ENCODE measurements at regions not wholly inside any gene's neighbourhood (a gene's known extent, or its start where the extent isn't known, plus 50 kb on each side); places are given as distances from the start of the nearest gene placed in this dataset.
"Not testable (repeated sequence)": the region's sequence is repeated elsewhere in the genome, so short reads cannot be mapped to it uniquely, and the experiment has no call there.

DNA sequence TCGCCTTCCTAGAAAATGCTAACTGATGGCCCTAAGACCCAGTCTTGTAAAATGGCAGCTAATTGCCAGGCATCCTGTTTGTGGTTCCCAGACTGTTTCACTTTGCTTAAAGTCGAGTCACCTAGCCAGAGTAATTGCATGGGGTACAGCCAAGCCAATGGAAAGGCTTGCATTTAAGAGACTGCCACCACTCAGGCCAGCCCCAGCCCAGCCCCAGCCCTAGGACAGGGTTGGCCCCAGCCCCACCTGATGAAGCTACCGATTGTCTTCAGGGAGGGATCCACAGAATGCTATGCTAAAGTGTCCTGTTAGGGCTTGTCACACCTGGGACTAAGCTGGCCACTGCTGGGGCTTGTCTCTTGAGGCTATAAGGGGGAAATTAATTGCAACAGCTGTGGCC, 194.6 kb upstream of the KLF3 start:
- no peak for DNase-seq (ENCODE audit: low spot score)

DNA sequence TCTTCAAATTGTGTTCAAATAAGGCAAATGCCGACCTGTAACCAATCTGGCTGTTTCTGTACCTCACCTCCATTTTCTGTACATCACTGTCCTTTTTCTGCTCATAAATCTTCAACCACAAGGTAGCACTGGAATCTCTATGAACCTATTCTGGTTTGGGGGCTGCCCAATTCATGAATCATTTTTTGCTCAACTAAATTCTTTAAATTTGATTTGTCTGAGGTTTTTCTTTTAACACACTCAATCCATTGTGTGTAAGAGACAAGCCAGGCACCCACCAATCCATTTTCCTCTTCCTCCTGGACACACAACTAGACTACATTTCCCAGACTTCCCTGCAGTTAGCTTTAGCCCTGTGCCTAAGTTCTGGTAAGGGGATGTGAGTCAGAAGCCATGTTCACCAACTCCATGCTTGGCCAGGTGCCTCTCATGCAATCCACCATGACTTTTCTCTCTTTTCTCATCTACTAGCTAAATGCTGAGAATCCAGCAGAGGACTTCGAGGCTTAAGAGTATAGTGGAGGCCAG, 193.2 kb upstream of the KLF3 start:
- no peak for DNase-seq (ENCODE audit: low spot score)

DNA sequence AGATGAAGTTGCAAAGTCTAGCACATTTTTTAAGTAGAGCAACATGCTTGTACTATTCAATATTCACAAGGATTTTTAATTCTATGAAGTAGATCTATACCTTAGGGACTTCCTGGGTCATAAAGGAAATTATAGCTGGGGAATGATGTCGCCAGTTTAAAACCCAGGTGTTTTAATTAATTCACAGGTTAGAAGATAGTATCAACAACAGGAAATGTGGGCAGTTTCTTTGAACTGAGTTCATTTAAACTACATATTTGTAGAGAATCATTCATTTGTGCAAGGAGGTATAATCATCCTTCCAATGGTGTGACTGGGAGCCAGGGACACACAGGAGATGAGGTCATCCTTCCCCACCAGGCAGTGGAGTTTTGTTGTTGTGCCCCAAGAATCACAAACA, 181.3 kb upstream of the KLF3 start:
- peak; percentile 10 for DNase-seq (ENCODE audit: low spot score)

DNA sequence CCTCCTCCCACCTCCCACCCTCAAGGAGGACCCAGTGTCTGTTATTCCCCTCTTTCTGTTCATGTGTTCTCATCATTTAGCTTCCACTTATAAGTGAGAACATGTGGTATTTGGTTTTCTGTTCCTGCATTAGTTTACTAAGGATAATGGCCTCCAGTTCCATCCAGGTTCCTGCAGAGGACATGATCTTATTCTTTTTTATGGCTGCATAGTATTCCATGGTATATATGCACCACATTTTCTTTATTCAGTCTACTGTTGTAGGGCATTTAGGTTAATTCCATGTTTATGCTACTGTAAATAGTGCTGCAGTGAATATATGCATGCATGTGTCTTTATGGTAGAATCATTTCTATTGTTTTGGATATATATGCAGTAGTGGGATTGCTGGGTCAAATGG, 180.4 kb upstream of the KLF3 start:
- DNase-seq (ENCODE audit: low spot score), result not testable (repeated sequence)

DNA sequence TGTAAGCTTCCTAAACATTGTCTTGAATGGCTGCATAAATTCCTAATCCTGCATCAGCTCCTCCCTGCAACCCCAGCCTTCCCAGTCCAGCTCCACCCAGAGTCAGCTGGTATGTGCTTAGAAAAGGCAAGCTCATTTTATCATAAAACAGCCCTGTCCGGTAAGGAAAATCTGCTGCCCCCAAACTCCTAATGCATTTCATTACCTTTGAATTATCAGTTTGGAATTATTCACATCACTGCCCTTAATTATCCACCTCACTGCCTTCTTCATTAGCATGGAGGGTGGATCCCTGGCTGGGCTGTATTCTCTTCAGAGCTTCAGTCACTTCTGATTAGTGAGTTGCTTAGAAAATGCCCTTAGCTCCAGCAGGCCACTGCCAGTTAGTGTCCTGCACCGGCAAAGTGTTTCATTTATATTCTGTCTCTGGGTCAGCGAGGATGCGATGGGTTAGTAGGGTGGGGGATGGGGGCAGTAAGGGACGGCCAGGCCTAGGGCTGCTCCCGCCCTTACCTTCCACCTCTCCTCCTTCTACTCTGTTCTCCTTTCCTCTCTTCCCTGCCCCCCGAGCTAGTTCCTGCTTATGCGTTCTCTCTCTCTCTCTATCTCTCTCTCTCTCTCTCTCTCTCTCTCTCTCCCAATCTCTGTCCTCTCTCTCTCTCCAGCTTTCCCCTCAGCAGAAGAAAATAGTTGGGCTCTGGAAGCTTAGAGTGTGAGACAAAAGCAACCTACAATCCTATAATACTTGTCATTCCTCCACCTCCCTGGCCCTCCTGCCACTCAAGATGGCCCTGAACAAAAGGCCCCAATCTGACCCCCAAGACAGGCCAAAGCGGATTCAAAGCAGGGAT, 174.8 kb upstream of the KLF3 start:
- DNase-seq (ENCODE audit: low spot score), result no peak

DNA sequence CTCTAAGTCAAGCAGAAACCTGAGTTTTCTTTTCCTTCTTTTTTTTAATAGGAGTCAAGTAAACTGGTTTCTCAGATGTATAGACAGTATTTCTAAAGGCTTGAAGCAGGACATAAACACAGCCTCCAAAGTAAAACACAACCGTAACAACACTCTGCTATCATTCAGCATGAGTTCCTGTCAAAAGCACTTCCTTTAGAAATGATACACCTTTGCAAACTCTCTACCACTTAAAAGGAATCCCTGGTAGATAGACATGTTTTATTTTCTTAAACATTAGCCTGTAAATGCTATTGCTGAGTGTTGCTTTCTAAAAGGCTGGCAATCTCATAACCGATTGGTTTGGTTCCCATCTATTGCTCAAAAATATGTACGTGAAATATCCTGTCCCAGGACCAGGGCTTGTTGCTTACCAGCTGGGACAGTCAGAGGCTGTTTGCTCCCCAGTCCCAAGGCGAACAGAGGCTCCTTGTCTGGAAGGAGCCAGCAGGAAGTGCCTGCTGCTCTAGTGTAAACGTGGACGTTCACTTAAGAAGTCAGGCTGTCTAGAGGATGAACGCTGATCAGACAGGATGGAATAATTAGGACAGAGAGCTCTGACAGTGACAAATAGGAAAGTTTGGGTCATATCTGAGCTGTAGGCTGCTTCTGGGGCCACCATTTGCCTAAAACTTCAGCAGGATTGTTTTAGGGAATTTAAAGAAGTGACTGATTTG, 173.9 kb upstream of the KLF3 start:
- DNase-seq (ENCODE audit: low spot score), result peak; percentile 84

DNA sequence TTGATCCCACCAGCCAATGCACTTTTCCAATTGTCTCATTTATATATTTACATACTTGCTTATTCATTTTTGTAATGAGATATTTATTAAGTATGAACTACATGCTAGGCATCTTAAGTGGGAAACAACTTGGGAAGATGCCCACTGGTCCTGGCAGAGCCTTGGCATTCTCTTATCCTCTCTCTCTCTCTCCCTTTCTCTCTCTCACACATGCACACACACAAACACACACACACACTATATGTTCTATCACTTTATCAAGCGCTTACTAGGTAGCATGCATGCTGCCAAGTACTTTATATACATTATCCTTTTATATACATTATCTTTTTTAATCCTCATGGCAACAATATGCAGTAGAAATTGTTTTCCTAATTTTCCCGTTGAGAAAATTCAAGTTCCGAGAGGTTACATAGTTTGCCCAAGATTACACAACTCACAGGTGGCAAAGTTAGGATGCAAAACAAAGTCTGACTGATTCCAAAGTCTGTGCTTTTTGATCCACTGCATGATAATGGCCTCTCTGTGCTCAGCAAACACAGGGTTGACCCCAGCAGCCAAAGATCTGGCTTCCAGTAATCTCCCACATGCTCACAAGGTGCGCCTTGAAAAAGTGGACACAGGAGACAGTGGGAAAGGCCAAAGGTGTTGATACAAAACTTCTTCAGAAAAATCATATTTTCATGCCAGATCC, 173.1 kb upstream of the KLF3 start:
- DNase-seq (ENCODE audit: low spot score), result no peak

DNA sequence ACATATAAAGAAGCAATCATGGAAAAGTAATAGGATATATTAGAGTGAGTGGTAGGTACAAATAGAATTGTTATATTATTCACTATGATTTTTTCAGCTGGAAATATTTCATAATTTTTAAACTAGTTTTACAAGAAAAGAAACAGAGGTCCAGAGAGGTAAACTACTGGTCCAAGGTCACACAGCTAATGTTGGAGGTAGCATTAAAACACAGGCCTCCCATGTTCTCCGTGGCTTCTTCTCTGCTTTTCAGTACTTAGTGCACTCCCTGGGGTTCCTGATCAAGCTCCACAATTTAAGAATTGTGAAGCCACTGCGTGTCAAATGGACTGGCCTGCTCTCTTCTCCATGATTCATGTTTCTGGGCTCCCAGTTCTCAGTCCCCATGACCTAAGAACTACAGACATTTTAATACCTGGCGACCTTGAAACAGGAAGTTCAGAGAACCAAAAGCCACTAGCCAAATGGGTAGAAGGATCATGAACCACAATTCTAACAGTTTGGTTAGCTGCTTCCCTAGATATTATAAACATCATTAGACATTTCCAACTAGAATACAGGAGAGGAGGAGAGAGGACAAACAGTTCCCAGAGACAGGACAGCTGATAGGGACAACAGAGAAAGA, 172.0 kb upstream of the KLF3 start:
- no peak for DNase-seq (ENCODE audit: low spot score)

DNA sequence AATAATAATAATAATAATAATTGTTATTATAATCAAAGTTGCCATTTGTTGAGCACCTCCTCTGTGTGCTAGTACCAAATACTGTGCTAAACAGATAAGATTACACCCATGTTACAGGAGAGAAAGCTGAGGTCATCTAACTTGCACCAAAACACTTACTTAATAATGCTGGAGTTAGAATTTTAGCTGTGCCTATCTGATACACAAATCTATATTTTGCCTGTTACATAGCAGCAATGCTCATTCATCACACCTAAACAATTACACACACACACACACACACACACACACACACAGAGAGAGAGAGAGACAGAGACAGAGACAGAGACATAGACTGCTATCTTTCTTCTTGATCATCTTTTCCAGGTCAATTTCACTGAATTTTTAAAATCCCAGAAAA, 170.9 kb upstream of the KLF3 start:
- DNase-seq (ENCODE audit: low spot score), result no peak

DNA sequence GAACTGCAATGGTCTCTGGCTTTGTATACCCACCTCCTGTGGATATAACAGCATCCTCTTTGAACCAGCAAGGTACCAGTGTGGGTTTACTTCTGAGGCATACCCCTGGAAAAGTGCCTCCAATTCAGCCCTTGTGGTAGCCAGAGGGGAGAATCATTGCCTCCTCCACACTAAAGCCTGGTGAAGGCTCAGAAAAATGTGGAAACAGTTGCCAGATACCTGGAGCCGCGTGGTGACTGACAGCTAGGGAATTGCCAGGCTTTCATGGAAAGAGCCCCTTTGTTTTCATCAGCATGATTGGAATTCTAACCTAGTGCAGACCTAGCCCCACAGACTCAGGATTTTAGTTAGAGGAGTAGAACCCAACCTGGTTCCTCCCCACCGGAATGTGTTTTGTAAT, 168.6 kb upstream of the KLF3 start:
- DNase-seq (ENCODE audit: low spot score), result no peak

DNA sequence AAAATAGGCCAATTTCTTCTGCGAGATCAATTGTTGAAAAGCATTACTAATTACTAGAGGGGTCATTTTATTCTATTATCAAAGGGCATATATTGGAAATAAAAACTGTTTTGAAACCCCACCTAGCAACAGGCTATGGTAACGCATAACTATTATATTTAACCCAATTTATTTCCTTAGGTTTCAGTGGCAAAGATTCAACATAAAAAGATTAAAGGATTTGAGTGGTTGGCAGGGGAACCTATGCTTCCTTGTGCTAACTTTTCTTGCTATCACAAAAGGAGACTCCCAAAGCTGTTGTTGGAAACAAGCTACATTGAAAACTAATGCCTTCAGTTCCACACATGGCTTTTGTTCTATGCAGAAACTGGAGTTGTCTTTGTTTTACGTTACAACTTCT, 166.9 kb upstream of the KLF3 start:
- DNase-seq (ENCODE audit: low spot score), result no peak

DNA sequence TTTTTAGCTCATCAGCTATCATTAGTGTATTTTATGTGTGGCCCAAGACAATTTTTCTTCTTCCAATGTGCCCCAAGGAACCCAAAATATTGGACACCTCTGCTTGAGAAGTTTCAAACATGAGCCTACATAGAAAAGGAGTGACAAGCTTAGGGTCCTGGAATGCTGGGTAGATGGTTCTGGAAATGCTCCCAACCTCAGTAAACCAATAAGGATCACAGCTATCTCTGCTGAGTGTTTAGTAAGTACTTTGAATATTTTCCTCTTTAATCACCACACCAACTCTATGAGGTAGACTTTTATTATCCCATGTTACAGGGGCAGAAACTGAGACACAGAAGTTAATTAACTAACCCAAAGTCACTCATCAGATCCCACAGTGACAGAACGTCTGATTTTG, 164.9 kb upstream of the KLF3 start:
- DNase-seq (ENCODE audit: low spot score), result no peak

DNA sequence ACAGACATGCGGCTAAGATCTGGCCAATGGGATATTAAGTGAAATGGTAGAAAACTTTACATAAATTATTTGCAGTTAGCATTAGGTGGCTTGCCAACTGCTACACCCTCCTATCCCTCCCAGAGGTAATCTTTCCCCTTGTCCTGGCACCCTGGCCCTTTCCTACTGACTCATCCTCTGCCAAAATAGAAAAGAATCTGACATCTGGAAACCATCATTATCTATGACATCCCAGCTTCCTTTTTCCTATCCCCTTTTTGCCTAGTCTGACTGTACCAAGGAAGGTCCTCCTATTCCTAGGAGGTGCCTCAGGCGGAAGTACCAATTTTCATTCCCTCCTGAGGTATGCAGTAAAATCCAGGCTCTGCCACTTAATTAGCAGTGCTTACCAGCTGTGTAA, 163.6 kb upstream of the KLF3 start:
- no peak for DNase-seq (ENCODE audit: low spot score)

DNA sequence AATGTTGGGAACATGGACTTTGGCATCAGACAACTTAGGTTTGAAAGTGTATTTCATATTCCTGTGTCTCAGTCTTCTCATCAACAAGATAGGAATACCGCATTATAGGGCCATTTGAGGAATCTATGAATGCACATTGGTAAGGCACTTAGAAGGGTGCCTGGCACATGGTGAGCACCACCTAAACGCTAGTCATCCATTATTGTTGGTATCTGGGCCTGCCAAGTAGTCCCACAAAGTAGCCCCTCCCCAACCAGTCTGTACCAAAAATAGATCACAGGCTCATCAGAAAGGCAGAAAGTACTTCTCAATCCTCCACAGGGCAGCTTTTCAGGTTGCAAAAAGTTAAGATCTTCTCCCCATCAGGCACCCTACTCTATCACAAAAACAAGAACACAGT, 162.3 kb upstream of the KLF3 start:
- no peak for DNase-seq (ENCODE audit: low spot score)

DNA sequence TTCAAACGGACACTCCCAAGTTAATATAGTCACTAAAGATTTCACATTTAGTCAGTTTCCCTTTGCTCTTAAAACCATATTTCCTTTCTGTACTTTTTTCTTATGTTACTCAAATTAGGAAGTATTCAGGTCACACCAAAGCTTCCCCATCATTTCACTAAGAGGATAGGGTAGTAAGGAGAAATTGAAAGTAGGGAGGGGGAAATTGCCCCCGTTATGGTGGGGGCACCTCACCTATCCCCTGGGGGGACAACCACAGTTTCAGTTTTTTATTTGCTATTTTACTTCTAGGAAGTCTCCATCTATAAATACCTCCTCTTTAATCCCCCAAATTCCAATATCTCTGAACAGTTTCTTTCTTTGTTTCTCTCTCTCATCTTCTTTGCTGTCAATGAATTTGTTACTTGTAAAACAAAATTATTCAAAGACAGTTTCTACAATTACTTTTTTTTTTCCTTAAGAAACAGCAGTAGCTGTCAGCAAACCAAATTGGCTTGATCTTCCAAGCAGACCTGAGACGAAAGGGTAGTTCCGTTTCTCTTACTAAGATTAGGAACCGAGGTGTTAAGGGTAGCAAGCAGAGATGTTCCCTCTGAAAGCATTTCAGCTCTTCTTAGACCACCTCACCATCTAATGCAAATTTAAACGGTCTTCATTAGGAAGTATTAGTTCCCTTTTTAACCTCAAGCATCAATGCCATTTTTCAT, 160.2 kb upstream of the KLF3 start:
- no peak for DNase-seq (ENCODE audit: low spot score)

DNA sequence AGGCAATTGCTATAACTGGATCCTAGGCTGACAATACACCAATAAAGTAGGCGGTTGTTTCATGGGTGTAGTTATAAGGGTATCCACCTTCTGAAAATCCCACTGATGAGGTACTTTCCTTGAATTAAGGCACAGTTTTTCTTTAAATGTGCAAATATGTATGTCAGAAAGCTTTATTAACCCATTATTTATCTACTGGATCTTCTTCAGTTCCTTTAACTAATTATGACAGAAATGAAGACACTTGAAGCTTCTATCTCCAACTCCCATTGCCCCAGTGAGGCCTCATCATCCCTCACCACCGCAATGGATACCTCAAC, 159.6 kb upstream of the KLF3 start:
- DNase-seq (ENCODE audit: low spot score), result no peak

DNA sequence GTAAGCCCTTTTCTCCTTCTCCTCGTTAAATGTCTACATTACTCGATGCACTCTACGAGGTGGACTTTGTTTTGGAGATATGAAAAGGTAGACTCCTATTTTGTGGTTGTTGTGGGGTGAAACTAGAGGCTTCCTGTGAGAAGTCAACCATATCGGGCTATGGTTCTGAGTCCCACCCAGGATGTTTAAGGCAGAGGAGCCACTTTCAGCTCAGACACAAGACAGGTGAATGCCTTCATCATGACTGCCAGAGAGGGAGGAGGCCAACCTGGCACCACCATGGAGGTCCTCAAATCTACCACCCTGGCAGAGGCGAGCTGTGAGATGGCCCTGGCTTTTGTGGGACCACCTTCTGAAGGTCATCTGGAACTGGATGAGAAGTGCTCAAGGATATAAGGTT, 154.4 kb upstream of the KLF3 start:
- no peak for DNase-seq (ENCODE audit: low spot score)

DNA sequence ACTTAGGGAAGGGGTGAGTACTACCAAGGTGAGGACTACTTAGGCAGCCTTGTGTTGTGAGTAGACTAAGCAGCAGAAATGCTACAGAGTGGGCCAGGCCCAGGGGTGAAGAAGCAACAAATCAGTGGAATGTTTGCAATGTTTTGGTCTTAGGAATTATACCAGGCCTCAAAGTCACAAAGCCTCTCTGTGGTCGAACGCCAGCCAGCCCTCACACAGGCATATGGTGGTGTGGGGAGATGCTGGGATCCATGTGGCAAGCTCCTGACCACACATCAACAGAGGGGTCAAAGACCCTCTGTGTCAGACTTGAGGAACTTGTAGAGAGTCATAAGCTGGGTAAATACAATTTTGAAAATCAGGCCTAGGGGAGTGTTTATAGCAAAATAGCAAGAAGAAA, 153.8 kb upstream of the KLF3 start:
- no peak for DNase-seq (ENCODE audit: low spot score)

DNA sequence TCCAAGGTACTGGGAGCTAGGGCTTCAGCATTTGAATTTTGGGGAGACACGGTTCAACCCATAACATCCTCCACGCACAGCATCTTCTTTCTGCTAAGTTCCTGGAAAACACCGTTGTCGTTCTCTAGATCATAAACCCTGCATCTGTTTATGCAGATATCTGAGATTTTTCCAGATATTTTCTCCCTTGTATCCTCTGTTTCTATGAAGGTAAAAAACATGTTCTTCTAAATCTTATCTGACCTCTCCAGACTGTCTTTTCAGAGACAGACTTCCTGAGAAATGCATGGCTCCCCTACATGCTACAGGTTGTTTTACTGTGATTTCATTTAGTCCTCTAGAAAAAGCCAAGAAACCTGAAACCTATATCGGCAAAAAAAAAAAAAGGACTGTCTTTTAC, 152.3 kb upstream of the KLF3 start:
- no peak for DNase-seq (ENCODE audit: low spot score)

DNA sequence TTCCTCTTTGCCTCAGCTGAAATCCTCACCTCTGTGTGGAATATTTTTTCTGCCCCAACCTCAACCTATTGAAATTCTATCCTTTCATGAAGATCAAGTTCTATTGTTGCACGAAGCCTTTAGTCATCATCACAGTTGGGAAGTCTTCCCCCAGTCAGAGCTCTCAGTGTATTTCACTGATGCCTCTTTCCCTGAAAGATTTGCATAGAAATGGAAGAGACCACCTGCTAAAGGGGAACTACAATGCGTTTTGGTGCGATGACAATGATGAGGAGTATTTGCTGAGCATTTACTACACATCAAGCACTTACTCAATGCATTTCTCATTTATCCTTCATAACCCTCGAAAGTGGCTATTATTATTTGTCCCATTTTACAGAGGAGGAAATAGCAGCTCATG, 151.2 kb upstream of the KLF3 start:
- DNase-seq (ENCODE audit: low spot score), result no peak

DNA sequence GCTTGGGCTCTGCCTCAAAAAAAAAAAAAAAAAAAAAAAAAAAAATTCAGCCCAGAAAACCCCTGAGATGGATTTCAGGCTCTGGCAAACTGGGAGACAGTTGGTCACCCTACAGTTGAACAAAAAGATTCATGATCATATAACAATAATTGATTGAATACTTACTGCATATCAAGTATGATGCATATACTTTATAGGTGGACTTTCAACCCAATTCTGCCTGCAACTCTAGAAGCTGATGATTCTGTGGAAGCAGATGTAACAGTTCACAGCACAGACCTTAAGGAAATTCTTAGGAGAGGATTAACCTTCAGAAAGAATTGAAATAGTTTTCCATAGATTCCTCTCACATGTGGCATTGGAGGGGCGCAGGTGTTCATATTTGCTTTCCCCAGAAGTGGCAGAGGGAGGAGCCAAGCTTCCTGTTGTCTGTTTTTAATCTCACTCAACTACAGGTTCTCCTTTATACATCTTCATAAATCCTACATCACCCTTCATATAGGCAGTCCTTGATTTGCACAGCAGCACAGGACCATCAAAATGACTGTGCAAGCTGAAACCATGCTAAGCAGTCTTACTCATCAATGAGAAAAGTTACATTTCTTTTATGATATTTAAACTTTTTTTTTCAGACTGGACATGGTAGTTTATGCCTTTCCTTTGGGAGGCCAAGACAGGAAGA, 149.4 kb upstream of the KLF3 start:
- no peak for DNase-seq (ENCODE audit: low spot score)

Measured in kidney capillary endothelial cell (primary cell).